ENCODE measurements at regions not wholly inside any gene's neighbourhood (a gene's known extent, or its start where the extent isn't known, plus 50 kb on each side); places are given as distances from the start of the nearest gene placed in this dataset.

GRCh38 chr6:4705809-4706208, 70.4 kb upstream of the CDYL start:
- peak in 1 of 6 donors; percentile 41 for DNase-seq (ENCODE audit: low read depth in 4 of 6, low spot score in 6 of 6)
- Histone ChIP-seq H3K9me3 (ENCODE audit: control insufficient read depth, insufficient read depth, low read length) (no peaks in the 10 kb centered on the region), H3K4me1 (ENCODE audit: control insufficient read depth, insufficient read depth, low read length) (no peaks in the 10 kb centered on the region), H3K27me3 (ENCODE audit: control insufficient read depth, insufficient read depth, low read length) (no peaks in the 10 kb centered on the region), H3K4me3 (ENCODE audit: low read depth, low read length) (no peak overlapping the region), H3K36me3 (ENCODE audit: control insufficient read depth, insufficient read depth, low read length) (no peaks in the 10 kb centered on the region), H3K27ac (ENCODE audit: low read depth, low read length) (no peak overlapping the region)
- 44% methylated on average over 2 of the region's 5 CpGs for WGBS (ENCODE audit: insufficient coverage)

DNA sequence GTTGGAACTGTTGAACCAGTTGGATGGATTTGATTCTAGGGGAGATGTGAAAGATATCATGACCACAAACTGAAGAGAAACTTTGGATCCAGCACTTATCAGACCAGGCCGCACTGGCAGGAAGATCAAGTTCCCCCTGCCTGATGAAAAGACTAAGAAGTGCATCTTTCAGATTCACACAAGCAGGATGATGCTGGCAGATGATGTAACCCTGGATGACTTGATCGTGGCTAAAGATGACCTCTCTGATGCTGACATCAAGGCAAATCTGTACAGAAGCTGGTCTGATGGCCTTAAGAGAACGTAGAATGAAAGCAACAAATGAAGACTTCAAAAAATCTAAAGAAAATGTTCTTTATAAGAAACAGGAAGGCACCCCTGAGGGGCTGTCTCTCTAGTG, 72.8 kb upstream of the CDYL start:
- H3K27ac ChIP-seq (ENCODE audit: low read depth, low read length) = no peak overlapping the region
- no peaks in the 10 kb centered on the region for H3K36me3 ChIP-seq (ENCODE audit: control insufficient read depth, insufficient read depth, low read length)
- no peaks in the 10 kb centered on the region for H3K9me3 ChIP-seq (ENCODE audit: control insufficient read depth, insufficient read depth, low read length)
- H3K4me1 ChIP-seq (ENCODE audit: control insufficient read depth, insufficient read depth, low read length) = no peaks in the 10 kb centered on the region
- H3K27me3 ChIP-seq (ENCODE audit: control insufficient read depth, insufficient read depth, low read length) = no peaks in the 10 kb centered on the region
- WGBS (ENCODE audit: insufficient coverage) = 100% methylated on average over 1 of the region's 3 CpGs
- DNase-seq (ENCODE audit: low read depth in 4 of 6, low spot score in 6 of 6) = no peak
- H3K4me3 ChIP-seq (ENCODE audit: low read depth, low read length) = no peak overlapping the region

- H3K9me3 ChIP-seq (ENCODE audit: control insufficient read depth, insufficient read depth, low read length) = no peaks in the 10 kb centered on the region
- H3K36me3 ChIP-seq (ENCODE audit: control insufficient read depth, insufficient read depth, low read length) = no peaks in the 10 kb centered on the region
- no peak overlapping the region for H3K4me3 ChIP-seq (ENCODE audit: low read depth, low read length)
- 100% methylated on average over 1 of the region's 3 CpGs for WGBS (ENCODE audit: insufficient coverage)
- H3K4me1 ChIP-seq (ENCODE audit: control insufficient read depth, insufficient read depth, low read length) = no peaks in the 10 kb centered on the region
- H3K27me3 ChIP-seq (ENCODE audit: control insufficient read depth, insufficient read depth, low read length) = no peaks in the 10 kb centered on the region
- no peak overlapping the region for H3K27ac ChIP-seq (ENCODE audit: low read depth, low read length)
- DNase-seq (ENCODE audit: low read depth in 4 of 6, low spot score in 6 of 6) = no peak
These were observed 77.1 kb upstream of the CDYL start for GRCh38 chr6:4698901-4699659.

GRCh38 chr6:4693173-4693970, 82.8 kb upstream of the CDYL start:
- Histone ChIP-seq H3K27ac (ENCODE audit: low read depth, low read length) (no peak overlapping the region), H3K36me3 (ENCODE audit: control insufficient read depth, insufficient read depth, low read length) (no peaks in the 10 kb centered on the region), H3K27me3 (ENCODE audit: control insufficient read depth, insufficient read depth, low read length) (no peaks in the 10 kb centered on the region), H3K9me3 (ENCODE audit: control insufficient read depth, insufficient read depth, low read length) (no peaks in the 10 kb centered on the region), H3K4me1 (ENCODE audit: control insufficient read depth, insufficient read depth, low read length) (no peaks in the 10 kb centered on the region), H3K4me3 (ENCODE audit: low read depth, low read length) (no peak overlapping the region)
- peak in 1 of 6 donors; percentile 54 for DNase-seq (ENCODE audit: low read depth in 4 of 6, low spot score in 6 of 6)
- WGBS (ENCODE audit: insufficient coverage) = no CpG with 5 or more reads among the region's 4 CpGs

- DNase-seq (ENCODE audit: low read depth in 4 of 6, low spot score in 6 of 6) = no peak
- Histone ChIP-seq H3K4me3 (ENCODE audit: low read depth, low read length) (no peak overlapping the region), H3K27ac (ENCODE audit: low read depth, low read length) (no peak overlapping the region)
These were observed 83.5 kb upstream of the CDYL start for GRCh38 chr6:4692664-4693063.

DNA sequence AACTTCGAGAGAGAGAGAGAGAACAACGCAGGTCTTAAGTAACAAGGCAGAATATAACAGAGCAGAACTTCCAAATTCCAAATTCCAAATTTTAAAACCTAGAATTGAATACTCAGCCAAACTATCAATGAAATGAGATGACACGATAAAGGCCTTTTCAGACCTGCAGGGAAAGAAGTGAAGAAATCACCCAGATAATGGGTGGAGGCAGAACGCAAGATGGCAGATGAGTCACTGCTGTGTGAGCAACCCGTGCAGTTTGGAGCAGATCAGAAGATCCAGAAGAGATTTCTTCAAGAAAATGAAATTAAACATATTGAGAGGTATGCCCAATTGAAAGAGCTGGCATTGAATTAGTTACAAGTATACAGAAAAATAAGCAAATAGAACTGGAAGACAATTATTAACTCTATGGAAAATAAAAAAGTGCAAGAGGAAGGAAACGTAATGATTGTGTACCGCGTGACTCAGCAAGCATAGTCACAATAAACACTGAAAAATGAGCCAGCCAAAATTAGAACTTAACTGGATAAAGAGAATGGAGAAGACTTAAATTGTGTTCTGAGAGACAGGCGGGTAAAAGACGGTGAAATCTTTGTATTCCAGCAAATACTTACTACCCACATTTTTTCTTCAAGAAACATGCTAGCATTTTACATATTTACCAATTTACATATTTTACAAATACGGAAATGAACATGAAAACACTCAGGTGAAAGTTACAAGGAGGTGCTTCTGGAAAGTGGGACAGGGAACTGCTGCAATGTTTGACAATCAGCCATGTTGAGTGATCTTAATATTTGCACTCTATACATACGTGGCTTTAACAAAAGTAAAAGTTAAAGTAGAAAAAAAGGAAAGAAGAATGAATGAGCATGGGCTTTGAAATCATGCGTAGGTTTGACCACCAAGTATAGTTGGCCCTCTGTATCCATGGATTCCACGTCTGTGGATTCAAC, 87.9 kb upstream of the CDYL start:
- 96% methylated on average over 3 of the region's 14 CpGs for WGBS (ENCODE audit: insufficient coverage)
- no peak overlapping the region for H3K27ac ChIP-seq (ENCODE audit: low read depth, low read length)
- no peak for DNase-seq (ENCODE audit: low read depth in 4 of 6, low spot score in 6 of 6)

More at GRCh38 chr6:4692664-4693063, 83.5 kb upstream of the CDYL start:
- H3K4me1 ChIP-seq (ENCODE audit: control insufficient read depth, insufficient read depth, low read length) = no peaks in the 10 kb centered on the region
- no peaks in the 10 kb centered on the region for H3K9me3 ChIP-seq (ENCODE audit: control insufficient read depth, insufficient read depth, low read length)
- H3K27me3 ChIP-seq (ENCODE audit: control insufficient read depth, insufficient read depth, low read length) = no peaks in the 10 kb centered on the region
- no peaks in the 10 kb centered on the region for H3K36me3 ChIP-seq (ENCODE audit: control insufficient read depth, insufficient read depth, low read length)
- WGBS (ENCODE audit: insufficient coverage) = no CpG with 5 or more reads among the region's 3 CpGs

GRCh38 chr6:4687656-4687988, 88.6 kb upstream of the CDYL start:
- no peak for DNase-seq (ENCODE audit: low read depth in 4 of 6, low spot score in 6 of 6)
- Histone ChIP-seq H3K4me1 (ENCODE audit: control insufficient read depth, insufficient read depth, low read length) (no peaks in the 10 kb centered on the region), H3K4me3 (ENCODE audit: low read depth, low read length) (no peak overlapping the region), H3K9me3 (ENCODE audit: control insufficient read depth, insufficient read depth, low read length) (no peaks in the 10 kb centered on the region), H3K36me3 (ENCODE audit: control insufficient read depth, insufficient read depth, low read length) (no peaks in the 10 kb centered on the region), H3K27me3 (ENCODE audit: control insufficient read depth, insufficient read depth, low read length) (no peaks in the 10 kb centered on the region), H3K27ac (ENCODE audit: low read depth, low read length) (no peak overlapping the region)

More for the DNA sequence above, 87.9 kb upstream of the CDYL start:
- Histone ChIP-seq H3K4me3 (ENCODE audit: low read depth, low read length) (no peak overlapping the region), H3K4me1 (ENCODE audit: control insufficient read depth, insufficient read depth, low read length) (no peaks in the 10 kb centered on the region), H3K36me3 (ENCODE audit: control insufficient read depth, insufficient read depth, low read length) (no peaks in the 10 kb centered on the region), H3K27me3 (ENCODE audit: control insufficient read depth, insufficient read depth, low read length) (no peaks in the 10 kb centered on the region), H3K9me3 (ENCODE audit: control insufficient read depth, insufficient read depth, low read length) (no peaks in the 10 kb centered on the region)

- no peaks in the 10 kb centered on the region for H3K4me1 ChIP-seq (ENCODE audit: control insufficient read depth, insufficient read depth, low read length)
- H3K4me3 ChIP-seq (ENCODE audit: low read depth, low read length) = no peak overlapping the region
- no peak overlapping the region for H3K27ac ChIP-seq (ENCODE audit: low read depth, low read length)
- H3K27me3 ChIP-seq (ENCODE audit: control insufficient read depth, insufficient read depth, low read length) = no peaks in the 10 kb centered on the region
- 90% methylated on average over 4 of the region's 10 CpGs for WGBS (ENCODE audit: insufficient coverage)
- no peak for DNase-seq (ENCODE audit: low read depth in 4 of 6, low spot score in 6 of 6)
- no peaks in the 10 kb centered on the region for H3K9me3 ChIP-seq (ENCODE audit: control insufficient read depth, insufficient read depth, low read length)
- no peaks in the 10 kb centered on the region for H3K36me3 ChIP-seq (ENCODE audit: control insufficient read depth, insufficient read depth, low read length)
These were observed 93.6 kb upstream of the CDYL start for GRCh38 chr6:4682431-4683097.

All from spinal cord (tissue), 9 donors.